ENCODE measurements at regions not wholly inside any gene's neighbourhood (a gene's known extent, or its start where the extent isn't known, plus 50 kb on each side); places are given as distances from the start of the nearest gene placed in this dataset.
A peak's percentile ranks its signal among the peaks of the same experiment; 100 is the strongest.
"Not testable (repeated sequence)": the region's sequence is repeated elsewhere in the genome, so short reads cannot be mapped to it uniquely, and the experiment has no call there.

DNA sequence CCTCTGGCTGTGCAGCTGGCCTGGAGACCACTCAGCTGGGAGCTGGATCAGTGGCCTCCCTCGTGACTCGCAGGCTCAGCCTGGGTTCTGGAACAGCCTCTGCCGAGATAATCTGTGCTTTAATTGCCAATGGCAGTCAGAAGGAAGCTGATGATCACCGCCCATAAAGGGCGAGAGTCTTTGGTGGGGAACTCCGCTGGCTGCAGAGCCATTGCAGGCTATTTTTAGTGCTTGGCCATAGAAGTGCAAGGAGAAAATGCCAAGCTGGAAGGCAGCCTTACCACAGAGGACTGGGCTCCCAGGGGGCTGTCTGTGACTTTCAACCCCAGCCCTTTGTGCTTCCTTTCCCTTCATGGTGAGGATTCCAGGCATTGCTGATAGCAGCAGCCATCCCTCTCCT is 62.2 kb upstream of the TENM4 start:
- no peak for DNase-seq

DNA sequence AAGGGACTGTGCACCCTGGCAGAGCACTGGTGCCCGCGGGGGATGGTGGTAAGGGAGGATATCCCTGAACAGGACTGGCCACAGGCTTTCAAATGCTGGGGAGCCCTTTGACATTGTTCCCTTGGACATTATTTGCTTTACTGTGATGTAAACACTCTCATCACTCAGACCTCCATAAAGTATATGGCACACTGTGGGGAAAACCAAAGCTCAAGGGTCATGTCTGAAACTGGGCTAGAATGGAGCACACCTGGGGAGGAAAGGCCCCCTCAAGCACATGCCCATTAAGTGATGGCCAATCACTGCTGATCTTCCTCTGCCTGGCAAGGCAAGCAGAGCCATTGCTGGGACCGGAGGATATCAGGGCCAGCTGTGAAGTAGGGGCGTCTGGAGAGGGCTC is 60.9 kb upstream of the TENM4 start:
- DNase-seq: no peak

DNA sequence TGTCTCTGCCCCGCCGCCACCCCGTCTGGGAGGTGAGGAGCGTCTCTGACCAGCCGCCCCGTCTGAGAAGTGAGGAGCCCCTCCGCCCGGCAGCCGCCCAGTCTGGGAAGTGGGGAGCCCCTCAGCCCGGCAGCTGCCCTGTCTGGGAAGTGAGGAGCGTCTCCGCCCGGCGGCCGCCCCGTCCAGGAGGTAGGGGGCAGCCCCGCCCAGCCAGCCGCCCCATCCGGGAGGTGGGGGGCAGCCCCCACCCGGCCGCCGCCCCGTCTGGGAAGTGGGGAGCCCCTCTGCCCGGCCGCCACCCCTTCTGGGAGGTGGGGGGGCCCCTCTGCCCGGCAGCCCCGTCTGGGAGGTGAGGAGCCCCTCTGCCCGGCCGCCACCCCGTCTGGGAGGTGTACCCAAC is 59.1 kb upstream of the TENM4 start:
- DNase-seq: not testable (repeated sequence)

DNA sequence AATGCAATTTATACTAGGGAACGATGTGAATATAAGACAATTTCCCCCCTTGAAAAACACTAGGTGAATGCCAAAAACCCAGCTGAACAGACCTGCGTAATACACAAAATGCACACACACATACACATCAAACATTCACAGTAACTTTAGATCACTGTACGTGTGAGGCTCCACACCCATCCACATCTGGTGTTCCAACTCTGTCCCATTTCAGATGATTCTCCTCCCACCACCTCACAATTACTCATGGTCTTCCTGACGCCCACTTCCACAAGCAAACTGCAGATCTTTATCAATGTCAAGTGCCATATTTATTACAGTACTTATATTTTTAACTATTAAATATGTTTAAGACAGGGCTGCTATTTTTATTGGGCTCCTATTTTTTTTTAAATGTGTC is 57.8 kb upstream of the TENM4 start:
- no peak for DNase-seq

DNA sequence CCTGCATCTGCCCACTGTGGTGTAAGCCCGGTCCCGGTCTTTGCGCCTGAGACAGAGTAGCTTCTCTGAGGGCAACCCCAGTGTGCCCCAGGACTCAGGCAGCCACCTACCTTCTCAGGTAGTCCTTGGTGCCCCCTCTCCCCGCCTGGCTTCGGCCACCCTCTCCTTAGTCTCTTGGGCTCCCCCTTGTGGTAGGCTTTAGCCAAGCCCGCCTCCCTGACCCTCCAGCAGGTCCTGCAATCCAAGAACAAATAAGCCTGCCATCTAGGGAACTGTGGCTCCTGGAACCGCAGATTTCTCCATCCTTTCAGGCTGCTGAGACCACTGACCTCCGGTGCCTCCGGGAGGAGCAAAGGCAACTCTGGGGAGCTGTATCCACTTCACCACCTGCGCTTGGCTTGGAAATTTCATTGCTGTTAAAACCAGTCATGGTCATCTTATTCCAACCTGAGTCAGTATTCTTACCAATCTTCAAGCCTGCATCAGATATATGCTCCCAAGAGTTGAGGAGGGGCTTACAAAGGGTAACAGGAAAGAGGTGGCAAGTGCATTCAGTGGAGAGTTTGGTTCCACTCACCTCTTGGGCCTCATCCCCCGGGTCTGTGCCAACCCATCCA is 52.8 kb upstream of the TENM4 start:
- peak; percentile 55 for DNase-seq

DNA sequence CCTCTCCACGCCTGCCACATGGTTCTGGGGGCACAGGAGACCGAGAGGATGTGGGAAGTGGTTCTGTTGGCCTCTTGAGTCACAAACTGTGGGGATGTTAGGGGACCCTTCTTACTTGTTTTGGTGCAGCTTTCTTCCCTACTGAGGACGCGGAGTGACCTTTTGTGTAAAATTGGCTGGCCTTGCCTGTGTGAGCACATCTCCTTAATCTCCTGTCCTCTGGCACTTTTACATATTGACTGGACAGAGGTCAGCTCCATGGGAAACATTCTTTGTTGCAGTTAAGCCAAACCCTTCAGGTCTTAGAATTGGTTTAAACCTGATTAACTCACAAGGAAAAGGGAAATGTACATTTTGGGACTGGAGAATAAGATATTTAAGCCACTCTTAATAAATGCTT is 51.2 kb upstream of the TENM4 start:
- DNase-seq: no peak

Measured in NCI-H1048 (cell line).